OCI-LY3 (cell line): ENCODE measurements at regions not wholly inside any gene's neighbourhood (a gene's known extent, or its start where the extent isn't known, plus 50 kb on each side); places are given as distances from the start of the nearest gene placed in this dataset.

Experiments used
- EZH2phosphoT487 ChIP-seq: fragments of 200-600 bp; shearing (Covaris generic); IDR thresholded peaks from 2 replicates; pipeline ENCODE4 v1.6.1; 2018; ENCODE audit warnings: antibody characterized with exemption, mixed run types, low read depth
- TF ChIP-seq, protein P1 (sequence below): fragments of 200-600, 300-600 bp; sonication (generic); IDR thresholded peaks from 2 replicates; pipeline ENCODE4 v1.5.1; 2014; ENCODE audit warnings: antibody characterized with exemption, low read length, low read depth

DNA sequence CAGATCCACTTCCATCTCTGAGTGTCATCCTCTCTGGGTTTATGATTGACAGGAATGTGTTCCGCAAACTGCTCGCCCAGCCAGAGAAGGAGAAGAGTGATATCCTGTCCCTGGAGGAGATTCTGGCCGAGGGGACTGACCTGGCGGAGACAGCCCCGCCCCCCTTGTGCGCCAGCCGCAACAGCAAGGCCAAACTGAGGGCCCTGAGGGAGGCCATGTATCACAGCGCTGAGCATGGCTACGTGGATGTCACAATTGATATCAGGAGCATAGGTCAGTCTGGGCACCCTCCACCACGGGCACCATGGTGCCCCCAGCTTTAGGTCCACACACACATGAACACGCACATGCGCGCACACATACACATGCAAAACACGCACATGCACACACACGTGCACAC lies 67.5 kb upstream of the PWP1 start:
- TF ChIP-seq, protein P1, sequence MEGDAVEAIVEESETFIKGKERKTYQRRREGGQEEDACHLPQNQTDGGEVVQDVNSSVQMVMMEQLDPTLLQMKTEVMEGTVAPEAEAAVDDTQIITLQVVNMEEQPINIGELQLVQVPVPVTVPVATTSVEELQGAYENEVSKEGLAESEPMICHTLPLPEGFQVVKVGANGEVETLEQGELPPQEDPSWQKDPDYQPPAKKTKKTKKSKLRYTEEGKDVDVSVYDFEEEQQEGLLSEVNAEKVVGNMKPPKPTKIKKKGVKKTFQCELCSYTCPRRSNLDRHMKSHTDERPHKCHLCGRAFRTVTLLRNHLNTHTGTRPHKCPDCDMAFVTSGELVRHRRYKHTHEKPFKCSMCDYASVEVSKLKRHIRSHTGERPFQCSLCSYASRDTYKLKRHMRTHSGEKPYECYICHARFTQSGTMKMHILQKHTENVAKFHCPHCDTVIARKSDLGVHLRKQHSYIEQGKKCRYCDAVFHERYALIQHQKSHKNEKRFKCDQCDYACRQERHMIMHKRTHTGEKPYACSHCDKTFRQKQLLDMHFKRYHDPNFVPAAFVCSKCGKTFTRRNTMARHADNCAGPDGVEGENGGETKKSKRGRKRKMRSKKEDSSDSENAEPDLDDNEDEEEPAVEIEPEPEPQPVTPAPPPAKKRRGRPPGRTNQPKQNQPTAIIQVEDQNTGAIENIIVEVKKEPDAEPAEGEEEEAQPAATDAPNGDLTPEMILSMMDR: no peak
- no peak for TF ChIP-seq EZH2phosphoT487
